ENCODE measurements at regions not wholly inside any gene's neighbourhood (a gene's known extent, or its start where the extent isn't known, plus 50 kb on each side); places are given as distances from the start of the nearest gene placed in this dataset.

GRCh38 chr6:119481976-119482375 lies 132.4 kb upstream of the MAN1A1 start:
- no peak for TF ChIP-seq POLR2AphosphoS5 (IDR thresholded peaks at IDR 0.05)
- no peak for TF ChIP-seq CTCF (IDR thresholded peaks at IDR 0.05; ENCODE audit: poor library complexity, severe bottlenecking)
- TF ChIP-seq EP300 (conservative IDR thresholded peaks at IDR 0.05; ENCODE audit: poor library complexity, severe bottlenecking): no peak
- TF ChIP-seq REST (IDR thresholded peaks at IDR 0.05; ENCODE audit: borderline replicate concordance): no peak
- no peak for TF ChIP-seq TAF1 (IDR thresholded peaks at IDR 0.05; ENCODE audit: low read depth)

Data from neural cell (in vitro differentiated cells).